H9 (cell line): ENCODE measurements at regions not wholly inside any gene's neighbourhood (a gene's known extent, or its start where the extent isn't known, plus 50 kb on each side); places are given as distances from the start of the nearest gene placed in this dataset.

Experiments
- DNase-seq: peaks from one replicate; pipeline ENCODE4 v3.0.0-alpha.2; 2017
- H2AFZ ChIP-seq: one replicate; pipeline ENCODE4 v1.6.1; 2013; ENCODE audit warnings: mild to moderate bottlenecking, low read length, control low read depth, moderate library complexity
- H2AK5ac ChIP-seq: 2 replicates; pipeline ENCODE4 v1.6.1; 2013; ENCODE audit warnings: low read length, control low read depth, mixed read lengths; ENCODE audit not compliant: insufficient read length
- H2BK120ac ChIP-seq: one replicate; pipeline ENCODE4 v1.6.1; 2013; ENCODE audit warnings: low read depth, mild to moderate bottlenecking, low read length, control low read depth, inconsistent platforms; ENCODE audit not compliant: poor library complexity, severe bottlenecking
- H2BK12ac ChIP-seq: 2 replicates; pipeline ENCODE4 v1.6.1; 2013; ENCODE audit warnings: low read length, control low read depth, mixed read lengths, low read depth; ENCODE audit not compliant: insufficient read length
- H2BK15ac ChIP-seq: 2 replicates; pipeline ENCODE4 v1.6.1; 2013; ENCODE audit warnings: low read depth, low read length, control low read depth
- H2BK20ac ChIP-seq: one replicate; pipeline ENCODE4 v1.6.1; 2013; ENCODE audit warnings: low read depth, mild to moderate bottlenecking, low read length, control low read depth, inconsistent platforms; ENCODE audit not compliant: poor library complexity, severe bottlenecking
- H2BK5ac ChIP-seq: 2 replicates; pipeline ENCODE4 v1.6.1; 2013; ENCODE audit warnings: low read length, control low read depth, mixed read lengths; ENCODE audit not compliant: insufficient read length
- H3K14ac ChIP-seq: 2 replicates; pipeline ENCODE4 v1.6.1; 2013; ENCODE audit warnings: low read length, control low read depth; ENCODE audit not compliant: insufficient read depth
- H3K18ac ChIP-seq: 2 replicates; pipeline ENCODE4 v1.6.1; 2013; ENCODE audit warnings: low read depth, mild to moderate bottlenecking, mixed read lengths, low read length, control low read depth; ENCODE audit not compliant: insufficient read length
- H3K23ac ChIP-seq: 2 replicates; pipeline ENCODE4 v1.6.1; 2013; ENCODE audit warnings: low read length, control low read depth, mixed read lengths, low read depth; ENCODE audit not compliant: insufficient read length
- H3K23me2 ChIP-seq: 2 replicates; pipeline ENCODE4 v1.6.1; 2013; ENCODE audit warnings: low read depth, mild to moderate bottlenecking, mixed read lengths, low read length, control low read depth; ENCODE audit not compliant: insufficient read length, poor library complexity, severe bottlenecking
- H3K27ac ChIP-seq: 2 replicates; pipeline ENCODE4 v1.5.1; 2013; ENCODE audit warnings: low read length, control low read depth, mixed read lengths, low read depth; ENCODE audit not compliant: insufficient read length
- H3K27me3 ChIP-seq: 2 replicates; pipeline ENCODE4 v1.6.1; 2013; ENCODE audit warnings: low read length, control low read depth, inconsistent platforms; ENCODE audit not compliant: insufficient read depth
- H3K4ac ChIP-seq: 2 replicates; pipeline ENCODE4 v1.6.1; 2013; ENCODE audit warnings: low read depth, mild to moderate bottlenecking, control low read depth, inconsistent platforms, low read length, moderate library complexity
- H3K4me1 ChIP-seq: 2 replicates; pipeline ENCODE4 v1.6.1; 2013; ENCODE audit warnings: low read length, control low read depth, inconsistent platforms; ENCODE audit not compliant: insufficient read depth
- H3K4me2 ChIP-seq: 2 replicates; pipeline ENCODE4 v1.6.1; 2013; ENCODE audit warnings: low read length, control low read depth, mixed read lengths; ENCODE audit not compliant: insufficient read length, insufficient read depth
- H3K56ac ChIP-seq: 2 replicates; pipeline ENCODE4 v1.6.1; 2013; ENCODE audit warnings: low read depth, mild to moderate bottlenecking, mixed read lengths, low read length, control low read depth; ENCODE audit not compliant: insufficient read length
- H3K79me1 ChIP-seq: 2 replicates; pipeline ENCODE4 v1.6.1; 2013; ENCODE audit warnings: low read depth, mild to moderate bottlenecking, moderate library complexity, low read length, control low read depth, inconsistent platforms; ENCODE audit not compliant: insufficient read depth, poor library complexity, severe bottlenecking
- H3K79me2 ChIP-seq: 2 replicates; pipeline ENCODE4 v1.6.1; 2013; ENCODE audit warnings: low read length, control low read depth, inconsistent platforms; ENCODE audit not compliant: insufficient read depth
- H3K9ac ChIP-seq: 2 replicates; pipeline ENCODE4 v1.6.1; 2013; ENCODE audit warnings: low read length, control low read depth, mixed read lengths; ENCODE audit not compliant: insufficient read length; ENCODE audit errors: extremely low read depth
- H3K9me3 ChIP-seq: one replicate; pipeline ENCODE4 v1.6.1; 2013; ENCODE audit warnings: low read depth, low read length, inconsistent platforms; ENCODE audit not compliant: control insufficient read depth
- H3T11ph ChIP-seq: one replicate; pipeline ENCODE4 v1.6.1; 2013; ENCODE audit warnings: mild to moderate bottlenecking, low read length, control low read depth, inconsistent platforms
- H4K20me1 ChIP-seq: one replicate; pipeline ENCODE4 v1.6.1; 2013; ENCODE audit not compliant: control insufficient read depth, insufficient read length, insufficient read depth
- H4K5ac ChIP-seq: 2 replicates; pipeline ENCODE4 v1.6.1; 2013; ENCODE audit warnings: low read depth, mild to moderate bottlenecking, mixed read lengths, low read length, control low read depth; ENCODE audit not compliant: insufficient read length
- H4K8ac ChIP-seq: replicated peaks from 2 replicates; pipeline ENCODE4 v1.6.1; 2013; ENCODE audit warnings: low read length, control low read depth, mixed read lengths, low read depth; ENCODE audit not compliant: insufficient read length
- H4K91ac ChIP-seq: 2 replicates; pipeline ENCODE4 v1.6.1; 2013; ENCODE audit warnings: low read depth, mild to moderate bottlenecking, moderate library complexity, mixed read lengths, low read length, control low read depth; ENCODE audit not compliant: insufficient read length
- H3K27ac Mint-ChIP-seq, 3 experiments: 2 replicates in 2 of 3; 3 replicates in 1 of 3; pipeline ENCODE4 v1.8.0; 2020 to 2021; ENCODE audit warnings: mixed read lengths in 3 of 3, mild to moderate bottlenecking in 1 of 3, moderate library complexity in 1 of 3
- H3K27me3 Mint-ChIP-seq: 2 replicates; pipeline ENCODE4 v1.8.0; 2021; ENCODE audit warnings: low read depth, mild to moderate bottlenecking, moderate library complexity, mixed read lengths
- H3K36me3 Mint-ChIP-seq, 3 experiments: 2 replicates in 2 of 3; 3 replicates in 1 of 3; pipeline ENCODE4 v1.8.0; 2020 to 2021; ENCODE audit warnings: low read depth in 3 of 3, mixed read lengths in 3 of 3; ENCODE audit not compliant: insufficient read depth in 1 of 3
- H3K4me1 Mint-ChIP-seq, 2 experiments: 2 replicates each; pipeline ENCODE4 v1.8.0; 2020; ENCODE audit warnings: mixed read lengths in 2 of 2
- H3K4me3 Mint-ChIP-seq, 2 experiments: 2 replicates in 1 of 2; 3 replicates in 1 of 2; pipeline ENCODE4 v1.8.0; 2020 to 2021; ENCODE audit warnings: mild to moderate bottlenecking in 2 of 2, mixed read lengths in 2 of 2, moderate library complexity in 1 of 2
- H3K9me3 Mint-ChIP-seq, 2 experiments: 2 replicates in 1 of 2; 3 replicates in 1 of 2; pipeline ENCODE4 v1.8.0; 2020; ENCODE audit warnings: mild to moderate bottlenecking in 2 of 2, mixed read lengths in 2 of 2, moderate library complexity in 1 of 2
- CTCF ChIP-seq: fragments of 200-600 bp; sonication (generic); conservative IDR thresholded peaks from 3 replicates; pipeline ENCODE4 v1.8.0; 2021; ENCODE audit warnings: antibody characterized with exemption, mild to moderate bottlenecking
- WGBS: extraction: QIAGEN DNeasy Blood & Tissue Kit; methylation state at CpG from one replicate; pipeline ENCODE4 v1.1.7; 2013; ENCODE audit warnings: missing lambda C conversion rate, low lambda C conversion rate, mixed read lengths; ENCODE audit not compliant: insufficient read length; ENCODE audit errors: extremely low coverage; 5-methylcytosine and 5-hydroxymethylcytosine counted together

- Mint-ChIP-seq H3K9me3 (peaks cover 17 to 19% of the 10 kb centered on the region in 2 experiments), H3K27me3 (no peaks in the 10 kb centered on the region), H3K4me3 (no peak overlapping the region), H3K36me3 (peaks cover 2 to 24% (median 3%) of the 10 kb centered on the region in 3 experiments), H3K4me1 (no peaks in the 10 kb centered on the region), H3K27ac (no peak overlapping the region)
- H4K8ac ChIP-seq: no peak overlapping the region
- no peak overlapping the region for H4K5ac ChIP-seq
- no peaks in the 10 kb centered on the region for H3K9me3 ChIP-seq
- no peaks in the 10 kb centered on the region for H3K23me2 ChIP-seq
- no peak overlapping the region for H3T11ph ChIP-seq
- no peak overlapping the region for H2AK5ac ChIP-seq
- no peak overlapping the region for H2AFZ ChIP-seq
- H3K79me1 ChIP-seq: no peaks in the 10 kb centered on the region
- no peak overlapping the region for H2BK15ac ChIP-seq
- no CpG with 5 or more reads among the region's 3 CpGs for WGBS
- no peak overlapping the region for H3K27ac ChIP-seq
- H3K4me2 ChIP-seq: no peak overlapping the region
- H3K23ac ChIP-seq: no peak overlapping the region
- no peaks in the 10 kb centered on the region for H3K79me2 ChIP-seq
- no peak overlapping the region for H2BK12ac ChIP-seq
- no peak overlapping the region for H3K4ac ChIP-seq
- no peaks in the 10 kb centered on the region for H4K20me1 ChIP-seq
- no peak overlapping the region for H3K9ac ChIP-seq
- H2BK20ac ChIP-seq: no peak overlapping the region
- H4K91ac ChIP-seq: no peak overlapping the region
- no peak overlapping the region for H3K14ac ChIP-seq
- H3K4me1 ChIP-seq: no peaks in the 10 kb centered on the region
- no peak for TF ChIP-seq CTCF
- H3K56ac ChIP-seq: no peak overlapping the region
- H2BK120ac ChIP-seq: no peak overlapping the region
- H2BK5ac ChIP-seq: no peak overlapping the region
- no peaks in the 10 kb centered on the region for H3K27me3 ChIP-seq
- no peak overlapping the region for H3K18ac ChIP-seq
- DNase-seq: no peak
Measured at GRCh38 chr18:43601432-43601831, 324.1 kb upstream of the SYT4 start.
